HepG2 (cell line): ENCODE measurements at regions not wholly inside any gene's neighbourhood (a gene's known extent, or its start where the extent isn't known, plus 50 kb on each side); places are given as distances from the start of the nearest gene placed in this dataset.

Experiments
- CSRNP2 ChIP-seq: sonication (generic); formaldehyde crosslinking; conservative IDR thresholded peaks from 2 replicates; pipeline ENCODE4 v1.8.0; 2022; ENCODE audit warnings: low read depth, missing genetic modification reagents
- CTCF ChIP-seq: sonication (generic); formaldehyde crosslinking; IDR thresholded peaks from 2 replicates; pipeline ENCODE4 v1.5.0; 2020; ENCODE audit warnings: mild to moderate bottlenecking, missing genetic modification reagents, moderate library complexity
- ETS1 ChIP-seq: sonication (generic); formaldehyde crosslinking; IDR thresholded peaks from 2 replicates; pipeline ENCODE4 v1.4.0; 2020; ENCODE audit warnings: missing genetic modification reagents
- JUND ChIP-seq: sonication (generic); formaldehyde crosslinking; IDR thresholded peaks from 2 replicates; pipeline ENCODE4 v1.8.0; 2022; ENCODE audit warnings: mild to moderate bottlenecking, missing genetic modification reagents
- MAX ChIP-seq: IDR thresholded peaks from 2 replicates; pipeline ENCODE4 v1.6.1; 2012; ENCODE audit warnings: inconsistent platforms
- NAIF1 ChIP-seq: sonication (generic); formaldehyde crosslinking; IDR thresholded peaks from 2 replicates; pipeline ENCODE4 v1.5.0; 2020; ENCODE audit warnings: mild to moderate bottlenecking, missing genetic modification reagents, borderline replicate concordance
- ZNF691 ChIP-seq: sonication (generic); formaldehyde crosslinking; IDR thresholded peaks from 2 replicates; pipeline ENCODE4 v1.4.0; 2020; ENCODE audit warnings: missing genetic modification reagents, low read depth, mild to moderate bottlenecking, borderline replicate concordance
- ZNF770 ChIP-seq: sonication (generic); formaldehyde crosslinking; IDR thresholded peaks from 2 replicates; pipeline ENCODE4 v1.5.0; 2020; ENCODE audit warnings: mild to moderate bottlenecking, missing genetic modification reagents

GRCh38 chr1:82597649-82598048 is 796.9 kb downstream of the ADGRL2 start:
- TF ChIP-seq JUND (CRISPR knock-in tag) (no peak), MAX (no peak), ZNF691 (CRISPR knock-in tag) (no peak), ETS1 (CRISPR knock-in tag) (no peak), ZNF770 (no peak), CTCF (CRISPR knock-in tag) (no peak), NAIF1 (CRISPR knock-in tag) (no peak), CSRNP2 (CRISPR knock-in tag) (no peak)
